H1 (cell line): ENCODE measurements at regions not wholly inside any gene's neighbourhood (a gene's known extent, or its start where the extent isn't known, plus 50 kb on each side); places are given as distances from the start of the nearest gene placed in this dataset.

Source experiments
- CTCF ChIA-PET: fragments of 300-600 bp; sonication (Branson Sonifier 250); formaldehyde crosslinking; loops from one replicate; lab custom pipeline; 2021; ENCODE audit not compliant: partially characterized antibody; lab: Charles Lee
- POLR2A ChIA-PET: fragments of 300-600 bp; sonication (Branson Sonifier 250); formaldehyde crosslinking; loops from one replicate; lab custom pipeline; 2021; ENCODE audit warnings: inconsistent platforms; ENCODE audit not compliant: partially characterized antibody; lab: Charles Lee
- DNase-seq, 2 experiments: peaks; one replicate each; pipeline versions ENCODE4 v3.0.0 to v3.0.0-alpha.2; 2010 to 2022; ENCODE audit warnings: low spot score in 2 of 2, low read depth in 1 of 2, mixed read lengths in 1 of 2
- FAIRE-seq: peaks from 2 replicates; lab custom pipeline; 2011; peaks lifted over from hg19 to GRCh38; lab: Jason Lieb, UNC
- H2AFZ ChIP-seq: 2 replicates; pipeline ENCODE4 v1.8.1; 2012; ENCODE audit warnings: low read length, inconsistent platforms
- H2AK5ac ChIP-seq: 2 replicates; pipeline ENCODE4 v1.6.1; 2013; ENCODE audit warnings: low read depth, low read length
- H2BK120ac ChIP-seq: replicated peaks from 2 replicates; pipeline ENCODE3; 2013; ENCODE audit warnings: low read depth, low read length, inconsistent platforms
- H2BK12ac ChIP-seq: 2 replicates; pipeline ENCODE4 v1.6.1; 2013; ENCODE audit warnings: low read depth, low read length
- H2BK15ac ChIP-seq: 2 replicates; pipeline ENCODE4 v1.6.1; 2013; ENCODE audit warnings: low read length
- H2BK20ac ChIP-seq: 2 replicates; pipeline ENCODE4 v1.6.1; 2013; ENCODE audit warnings: low read length
- H2BK5ac ChIP-seq: 2 replicates; pipeline ENCODE4 v1.6.1; 2013; ENCODE audit warnings: low read depth, low read length
- H3K14ac ChIP-seq: 2 replicates; pipeline ENCODE4 v1.6.1; 2013; ENCODE audit warnings: inconsistent platforms; ENCODE audit not compliant: insufficient read length
- H3K18ac ChIP-seq: 2 replicates; pipeline ENCODE4 v1.6.1; 2013; ENCODE audit warnings: low read length; ENCODE audit errors: extremely low read depth
- H3K23ac ChIP-seq: 2 replicates; pipeline ENCODE4 v1.6.1; 2013; ENCODE audit warnings: inconsistent platforms; ENCODE audit not compliant: insufficient read length
- H3K23me2 ChIP-seq: 2 replicates; pipeline ENCODE4 v1.6.1; 2013; ENCODE audit warnings: low read depth, low read length
- H3K27ac ChIP-seq: 2 replicates; pipeline ENCODE4 v1.6.1; 2011; ENCODE audit warnings: low read depth, low read length, inconsistent platforms
- H3K27me3 ChIP-seq, 4 experiments: replicated peaks in 1 of 4; 1 replicate in 1 of 4; 2 replicates in 3 of 4; pipeline versions ENCODE4 v1.6.1 to v1.8.1; 2011 to 2013; ENCODE audit warnings: low read length in 3 of 4, mild to moderate bottlenecking in 3 of 4, inconsistent platforms in 2 of 4, mixed read lengths in 2 of 4, moderate library complexity in 1 of 4; ENCODE audit not compliant: control insufficient read depth in 3 of 4, insufficient read depth in 3 of 4; ENCODE audit errors: extremely low read depth in 1 of 4
- H3K36me3 ChIP-seq, 4 experiments: 2 replicates each; pipeline versions ENCODE4 v1.6.1 to v1.8.1; 2011 to 2013; ENCODE audit warnings: mild to moderate bottlenecking in 4 of 4, low read length in 3 of 4, moderate library complexity in 2 of 4, control low read depth in 1 of 4, inconsistent platforms in 1 of 4; ENCODE audit not compliant: insufficient read depth in 4 of 4, control insufficient read depth in 2 of 4
- H3K4ac ChIP-seq: replicated peaks from 2 replicates; pipeline ENCODE3; 2013; ENCODE audit warnings: low read length, low read depth, mixed read lengths, inconsistent platforms; ENCODE audit not compliant: insufficient read length
- H3K4me1 ChIP-seq, 4 experiments: replicated peaks in 1 of 4; 1 replicate in 1 of 4; 2 replicates in 3 of 4; pipeline versions ENCODE4 v1.6.1 to v1.8.1; 2011 to 2013; ENCODE audit warnings: low read length in 3 of 4, inconsistent platforms in 2 of 4, mixed read lengths in 1 of 4; ENCODE audit not compliant: insufficient read depth in 4 of 4, control insufficient read depth in 3 of 4
- H3K4me2 ChIP-seq, 2 experiments: 2 replicates each; pipeline versions ENCODE4 v1.6.1 to v1.8.1; 2011 to 2013; ENCODE audit warnings: low read depth in 2 of 2, low read length in 2 of 2, control low read depth in 1 of 2, inconsistent platforms in 1 of 2, mild to moderate bottlenecking in 1 of 2; ENCODE audit not compliant: insufficient read depth in 1 of 2
- H3K4me3 ChIP-seq, 4 experiments: fragments of 200-600, 300-600 bp in 1 of 4; sonication (generic), shearing (Covaris generic), sonication (Bioruptor Twin) in 1 of 4; 2 replicates each; pipeline versions ENCODE4 v1.5.1 to v1.8.1; 2011 to 2016; ENCODE audit warnings: low read length in 4 of 4, low read depth in 3 of 4, control low read depth in 2 of 4, inconsistent platforms in 2 of 4, mild to moderate bottlenecking in 2 of 4, mixed read lengths in 1 of 4, moderate library complexity in 1 of 4; ENCODE audit not compliant: insufficient read depth in 2 of 4; ENCODE audit errors: extremely low read depth in 1 of 4
- H3K56ac ChIP-seq: replicated peaks from 2 replicates; pipeline ENCODE3; 2013; ENCODE audit warnings: low read depth, mild to moderate bottlenecking, mixed read lengths, low read length, inconsistent platforms; ENCODE audit not compliant: insufficient read length
- H3K79me1 ChIP-seq: 2 replicates; pipeline ENCODE4 v1.6.1; 2013; ENCODE audit warnings: low read depth, low read length, control low read depth
- H3K79me2 ChIP-seq, 2 experiments: 2 replicates each; pipeline versions ENCODE4 v1.6.1 to v1.8.1; 2012 to 2013; ENCODE audit warnings: low read length in 2 of 2, mild to moderate bottlenecking in 2 of 2, inconsistent platforms in 1 of 2; ENCODE audit not compliant: insufficient read depth in 2 of 2, control insufficient read depth in 1 of 2
- H3K9ac ChIP-seq, 4 experiments: replicated peaks in 1 of 4; 1 replicate in 1 of 4; 2 replicates in 3 of 4; pipeline versions ENCODE4 v1.6.1 to v1.8.1; 2011 to 2013; ENCODE audit warnings: low read depth in 3 of 4, low read length in 3 of 4, control low read depth in 2 of 4, mild to moderate bottlenecking in 2 of 4, moderate library complexity in 2 of 4, inconsistent platforms in 1 of 4; ENCODE audit errors: extremely low read depth in 1 of 4
- H3K9me3 ChIP-seq, 2 experiments: 2 replicates each; pipeline versions ENCODE4 v1.6.1 to v1.8.1; 2012 to 2013; ENCODE audit warnings: mild to moderate bottlenecking in 2 of 2, moderate library complexity in 2 of 2, control low read depth in 1 of 2, inconsistent platforms in 1 of 2, low read depth in 1 of 2, low read length in 1 of 2, mixed read lengths in 1 of 2; ENCODE audit not compliant: insufficient read depth in 2 of 2
- H4K20me1 ChIP-seq, 2 experiments: replicated peaks in 1 of 2; 2 replicates each; pipeline versions ENCODE3 to v1.8.1; 2011 to 2013; ENCODE audit warnings: inconsistent platforms in 2 of 2, low read length in 2 of 2, mild to moderate bottlenecking in 1 of 2; ENCODE audit not compliant: insufficient read depth in 2 of 2, control insufficient read depth in 1 of 2
- H4K5ac ChIP-seq: 2 replicates; pipeline ENCODE4 v1.6.1; 2013; ENCODE audit warnings: low read length, low read depth, mixed read lengths, inconsistent platforms; ENCODE audit not compliant: insufficient read length
- H4K8ac ChIP-seq: 2 replicates; pipeline ENCODE4 v1.8.0; 2013; ENCODE audit warnings: mild to moderate bottlenecking, moderate library complexity, low read length, inconsistent platforms; ENCODE audit not compliant: insufficient read depth; ENCODE audit errors: extremely low read depth
- H4K91ac ChIP-seq: replicated peaks from 2 replicates; pipeline ENCODE3; 2013; ENCODE audit warnings: low read length, mixed read lengths, inconsistent platforms; ENCODE audit not compliant: insufficient read length
- EZH2 ChIP-seq: fragments of 200-600 bp; sonication (generic); IDR thresholded peaks from 2 replicates; pipeline ENCODE4 v1.7.1; 2012; ENCODE audit warnings: low read depth, mild to moderate bottlenecking, moderate library complexity, low read length, inconsistent platforms; ENCODE audit not compliant: severe bottlenecking
- KDM4A ChIP-seq: IDR thresholded peaks from one replicate; pipeline ENCODE4 v1.7.1; 2012; ENCODE audit warnings: low read depth, mild to moderate bottlenecking, moderate library complexity, low read length, inconsistent platforms; ENCODE audit not compliant: severe bottlenecking
- SAP30 ChIP-seq: fragments of 300-600 bp; sonication (generic); IDR thresholded peaks from 2 replicates; pipeline ENCODE4 v1.7.1; 2012; ENCODE audit warnings: low read length, moderate library complexity, mild to moderate bottlenecking, inconsistent platforms; ENCODE audit not compliant: insufficient read depth, insufficient replicate concordance
- SIX5 ChIP-seq: IDR thresholded peaks from 2 replicates; pipeline ENCODE4 v1.6.1; 2011; ENCODE audit warnings: mild to moderate bottlenecking, low read depth, low read length
- WGBS, 2 experiments: shearing (Covaris generic) in 1 of 2; methylation state at CpG; one replicate each; pipeline versions ENCODE4 v1.1.6 to v1.1.7; 2013 to 2015; ENCODE audit warnings: low lambda C conversion rate in 2 of 2, mixed read lengths in 2 of 2, inconsistent platforms in 1 of 2, low coverage in 1 of 2, missing lambda C conversion rate in 1 of 2; ENCODE audit not compliant: insufficient replicate concordance in 2 of 2, insufficient coverage in 1 of 2, insufficient read length in 1 of 2; ENCODE audit errors: extremely low coverage in 1 of 2, missing lambda C conversion rate in 1 of 2; 5-methylcytosine and 5-hydroxymethylcytosine counted together
- TF ChIP-seq, protein P1 (sequence below): IDR thresholded peaks from 2 replicates; pipeline ENCODE4 v1.6.1; 2011; ENCODE audit warnings: low read depth, mild to moderate bottlenecking, low read length; ENCODE audit not compliant: insufficient read depth
- TF ChIP-seq, protein P2 (sequence below): IDR thresholded peaks from 2 replicates; pipeline ENCODE4 v1.6.1; 2011; ENCODE audit warnings: low read length, improper control_type of control experiment
- TF ChIP-seq, protein P3 (sequence below), 3 experiments: IDR thresholded peaks; 1 replicate in 2 of 3; 2 replicates in 1 of 3; pipeline versions ENCODE4 v1.5.1 to v1.6.1; 2011; ENCODE audit warnings: low read length in 3 of 3, mild to moderate bottlenecking in 3 of 3, inconsistent platforms in 2 of 3, low read depth in 1 of 3, moderate library complexity in 1 of 3; ENCODE audit not compliant: insufficient read depth in 1 of 3; ENCODE audit errors: control extremely low read depth in 1 of 3

DNA sequence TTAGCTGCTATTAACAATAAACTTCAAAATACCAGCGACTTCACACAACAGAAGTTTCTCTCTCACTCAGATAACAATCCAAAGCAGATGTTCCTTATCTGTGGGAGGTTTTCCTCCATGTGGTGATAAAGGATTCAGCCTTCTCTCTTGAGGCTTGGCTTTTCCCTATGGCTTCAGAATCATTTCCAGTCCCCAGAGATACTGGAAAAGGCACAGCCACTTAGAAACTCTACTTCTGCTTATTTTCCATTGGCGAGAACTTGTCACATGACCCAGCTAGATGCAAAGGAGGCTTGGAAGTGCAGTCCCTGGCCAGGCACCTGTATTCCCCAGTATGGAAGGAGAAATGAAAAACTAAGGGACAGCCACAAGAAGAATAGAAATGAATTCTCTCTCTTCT is 344.8 kb downstream of the MTX2 start:
- no peak overlapping the region for H4K8ac ChIP-seq
- H3K23ac ChIP-seq, result no peak overlapping the region
- DNase-seq, result no peak
- H2BK12ac ChIP-seq, result no peak overlapping the region
- H3K4me3 ChIP-seq, result no peak overlapping the region
- H3K4me2 ChIP-seq, result no peak overlapping the region
- H3K79me1 ChIP-seq, result no peaks in the 10 kb centered on the region
- no peaks in the 10 kb centered on the region for H3K79me2 ChIP-seq
- no peak overlapping the region for H2BK5ac ChIP-seq
- TF ChIP-seq, protein P1, sequence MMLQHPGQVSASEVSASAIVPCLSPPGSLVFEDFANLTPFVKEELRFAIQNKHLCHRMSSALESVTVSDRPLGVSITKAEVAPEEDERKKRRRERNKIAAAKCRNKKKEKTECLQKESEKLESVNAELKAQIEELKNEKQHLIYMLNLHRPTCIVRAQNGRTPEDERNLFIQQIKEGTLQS, result 0 out of 2 replicates have a peak, but pooled peaks have one; percentile 21
- TF ChIP-seq EZH2, result no peak
- TF ChIP-seq SAP30, result no peak
- TF ChIP-seq, protein P2, sequence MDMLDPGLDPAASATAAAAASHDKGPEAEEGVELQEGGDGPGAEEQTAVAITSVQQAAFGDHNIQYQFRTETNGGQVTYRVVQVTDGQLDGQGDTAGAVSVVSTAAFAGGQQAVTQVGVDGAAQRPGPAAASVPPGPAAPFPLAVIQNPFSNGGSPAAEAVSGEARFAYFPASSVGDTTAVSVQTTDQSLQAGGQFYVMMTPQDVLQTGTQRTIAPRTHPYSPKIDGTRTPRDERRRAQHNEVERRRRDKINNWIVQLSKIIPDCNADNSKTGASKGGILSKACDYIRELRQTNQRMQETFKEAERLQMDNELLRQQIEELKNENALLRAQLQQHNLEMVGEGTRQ, result peak; percentile 64
- TF ChIP-seq, protein P3, sequence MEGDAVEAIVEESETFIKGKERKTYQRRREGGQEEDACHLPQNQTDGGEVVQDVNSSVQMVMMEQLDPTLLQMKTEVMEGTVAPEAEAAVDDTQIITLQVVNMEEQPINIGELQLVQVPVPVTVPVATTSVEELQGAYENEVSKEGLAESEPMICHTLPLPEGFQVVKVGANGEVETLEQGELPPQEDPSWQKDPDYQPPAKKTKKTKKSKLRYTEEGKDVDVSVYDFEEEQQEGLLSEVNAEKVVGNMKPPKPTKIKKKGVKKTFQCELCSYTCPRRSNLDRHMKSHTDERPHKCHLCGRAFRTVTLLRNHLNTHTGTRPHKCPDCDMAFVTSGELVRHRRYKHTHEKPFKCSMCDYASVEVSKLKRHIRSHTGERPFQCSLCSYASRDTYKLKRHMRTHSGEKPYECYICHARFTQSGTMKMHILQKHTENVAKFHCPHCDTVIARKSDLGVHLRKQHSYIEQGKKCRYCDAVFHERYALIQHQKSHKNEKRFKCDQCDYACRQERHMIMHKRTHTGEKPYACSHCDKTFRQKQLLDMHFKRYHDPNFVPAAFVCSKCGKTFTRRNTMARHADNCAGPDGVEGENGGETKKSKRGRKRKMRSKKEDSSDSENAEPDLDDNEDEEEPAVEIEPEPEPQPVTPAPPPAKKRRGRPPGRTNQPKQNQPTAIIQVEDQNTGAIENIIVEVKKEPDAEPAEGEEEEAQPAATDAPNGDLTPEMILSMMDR (IDR thresholded peaks at IDR 0.05; ENCODE audit: control extremely low read depth in 1 of 3, insufficient read depth in 1 of 3, low read depth in 1 of 3, low read length in 3 of 3), result no peak
- TF ChIP-seq KDM4A, result no peak
- 0 out of 2 replicates have a peak, but pooled peaks have one; percentile 14 for TF ChIP-seq SIX5
- H4K5ac ChIP-seq, result no peak overlapping the region
- 100% methylated on average over 2 of the region's 2 CpGs; no CpG with 5 or more reads in 1 of the 2 experiments for WGBS, 2 experiments
- no peak overlapping the region for H4K91ac ChIP-seq
- no peak for FAIRE-seq
- no peak overlapping the region; a peak in 1 of 7 replicates for H3K9ac ChIP-seq
- no peaks in the 10 kb centered on the region for H3K23me2 ChIP-seq
- H2AFZ ChIP-seq, result no peak overlapping the region
- H2BK120ac ChIP-seq, result no peak overlapping the region
- no peak overlapping the region for H3K27ac ChIP-seq
- ChIA-PET POLR2A (no interaction called here), CTCF (interaction anchor here (0.7 to 1.2 kb wide), 2 partner anchors 38 to 1015 kb away, joined by 4 read pairs; no protein-coding TSS in a partner anchor)
- no peaks in the 10 kb centered on the region for H3K36me3 ChIP-seq
- H3K14ac ChIP-seq, result no peak overlapping the region
- H3K4ac ChIP-seq, result no peak overlapping the region
- H3K4me1 ChIP-seq, result no peaks in the 10 kb centered on the region
- H4K20me1 ChIP-seq, result no peaks in the 10 kb centered on the region
- H2BK20ac ChIP-seq, result no peak overlapping the region
- no peaks in the 10 kb centered on the region for H3K9me3 ChIP-seq
- H2AK5ac ChIP-seq, result no peak overlapping the region
- no peak overlapping the region for H3K18ac ChIP-seq
- H2BK15ac ChIP-seq, result no peak overlapping the region
- no peaks in the 10 kb centered on the region for H3K27me3 ChIP-seq
- no peak overlapping the region for H3K56ac ChIP-seq
